Stimulated activated CD8-positive, alpha-beta memory T cell treated with anti-CD3 and anti-CD28 coated beads, Interleukin-12 subunit alpha, Interleukin-12 subunit beta, amount 100 ng/mL, for 4 hours (primary cell): ENCODE measurements at regions not wholly inside any gene's neighbourhood (a gene's known extent, or its start where the extent isn't known, plus 50 kb on each side); places are given as distances from the start of the nearest gene placed in this dataset.

Experiments
- DNase-seq: peaks from one replicate; pipeline ENCODE4 v3.0.0-alpha.2; 2020; ENCODE audit warnings: low read depth

DNA sequence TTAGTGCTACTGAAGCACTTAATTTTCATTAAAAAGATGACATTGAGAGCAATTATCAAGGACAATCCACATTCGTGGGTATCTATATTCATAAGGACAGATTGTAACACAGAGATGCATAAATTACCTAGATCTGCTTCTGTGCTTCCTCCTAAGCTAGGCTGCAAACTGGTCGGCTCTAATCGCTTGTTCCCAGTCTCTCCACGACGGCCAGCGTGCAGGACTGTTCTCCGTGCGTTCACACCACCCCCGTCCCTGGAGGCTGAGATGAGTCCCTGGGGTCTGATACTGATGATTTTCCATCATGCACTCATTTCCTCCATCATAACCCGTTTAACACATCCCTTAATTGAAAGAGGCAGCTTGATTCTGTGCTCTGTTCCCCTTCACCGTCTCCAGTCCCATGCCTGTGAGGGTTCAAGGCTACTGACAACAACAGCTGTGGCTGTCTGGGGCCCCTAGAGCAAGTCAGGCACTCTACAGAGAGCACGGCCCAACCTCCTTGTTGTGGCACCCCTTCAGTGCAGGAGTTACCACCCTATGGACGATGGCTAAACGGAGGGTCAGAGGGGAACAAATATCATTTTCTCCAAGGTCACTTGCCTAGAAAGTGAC, 469.6 kb downstream of the NPHP4 start:
- DNase-seq: no peak

DNA sequence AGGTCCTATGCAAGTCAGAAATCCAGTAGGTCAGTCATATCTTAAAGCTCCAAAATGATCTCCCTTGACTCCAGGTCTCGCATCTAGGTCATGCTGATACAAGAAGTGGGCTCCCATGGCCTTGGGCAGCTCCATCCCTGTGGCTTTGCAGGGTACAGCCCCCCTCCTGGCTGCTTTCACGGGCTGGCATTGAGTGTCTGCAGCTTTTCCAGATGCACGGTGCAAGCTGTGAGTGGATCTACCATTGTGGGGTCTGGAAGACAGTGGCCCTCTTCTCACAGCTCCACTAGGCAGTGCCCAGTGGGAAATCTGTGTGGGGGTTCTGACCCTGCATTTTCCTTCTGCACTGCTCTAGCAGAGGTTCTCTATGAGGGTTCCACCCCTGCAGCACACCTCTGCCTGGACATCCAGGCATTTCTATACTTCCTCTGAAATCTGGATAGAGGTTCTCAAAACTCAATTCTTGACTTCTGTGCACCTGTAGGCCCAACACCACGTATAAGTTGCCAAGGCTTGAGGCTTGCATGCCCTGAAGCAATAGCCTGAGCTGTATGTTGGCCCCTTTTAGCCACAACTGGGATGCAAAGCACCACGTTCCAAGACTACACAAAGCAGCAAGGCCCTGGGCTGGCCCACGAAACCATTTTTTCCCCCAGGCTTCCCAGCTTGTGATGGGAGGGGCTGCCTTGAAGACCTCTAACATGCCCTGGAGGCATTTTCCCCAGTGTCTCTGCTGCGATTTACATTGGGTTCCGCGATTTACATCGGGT, 472.7 kb downstream of the NPHP4 start:
- no peak for DNase-seq

DNA sequence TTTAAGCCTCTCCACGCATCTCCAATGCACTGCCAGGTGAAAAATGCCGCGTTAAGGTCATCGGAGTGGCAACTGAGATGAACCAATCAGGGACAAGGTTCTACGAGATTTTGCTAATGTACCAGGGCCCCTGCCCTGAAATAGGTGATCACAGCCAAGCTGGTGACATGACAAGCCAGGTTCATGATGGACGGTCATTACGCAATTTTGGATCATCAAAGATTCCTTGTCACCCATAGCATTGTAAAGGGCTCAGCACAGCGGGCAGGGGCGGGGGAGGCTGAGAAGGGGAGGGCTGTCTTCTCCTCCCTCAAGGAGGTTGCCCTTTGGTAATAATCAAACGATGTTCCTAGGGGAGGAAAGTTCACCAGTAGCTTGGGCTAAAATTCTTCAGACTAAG, 475.5 kb downstream of the NPHP4 start:
- no peak for DNase-seq

DNA sequence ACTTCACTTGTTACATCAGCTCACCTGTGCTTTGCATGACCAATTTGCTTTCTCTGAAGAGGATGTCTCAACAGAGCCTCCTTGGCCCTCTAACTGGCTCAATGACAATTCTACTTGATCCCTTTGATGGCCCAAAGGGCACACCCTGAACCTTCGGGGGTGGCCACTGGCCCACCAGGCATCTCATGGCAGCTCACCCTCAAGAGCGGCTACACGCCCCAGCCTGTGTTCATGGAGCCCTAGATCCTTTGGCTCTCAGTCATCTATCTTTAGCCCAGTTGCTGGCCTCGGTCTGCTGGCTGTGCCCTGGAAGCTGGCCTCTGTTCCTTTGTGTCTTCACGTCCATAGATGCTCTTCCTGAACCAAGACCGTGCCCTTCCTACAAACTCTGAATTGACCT, 476.7 kb downstream of the NPHP4 start:
- DNase-seq: no peak

DNA sequence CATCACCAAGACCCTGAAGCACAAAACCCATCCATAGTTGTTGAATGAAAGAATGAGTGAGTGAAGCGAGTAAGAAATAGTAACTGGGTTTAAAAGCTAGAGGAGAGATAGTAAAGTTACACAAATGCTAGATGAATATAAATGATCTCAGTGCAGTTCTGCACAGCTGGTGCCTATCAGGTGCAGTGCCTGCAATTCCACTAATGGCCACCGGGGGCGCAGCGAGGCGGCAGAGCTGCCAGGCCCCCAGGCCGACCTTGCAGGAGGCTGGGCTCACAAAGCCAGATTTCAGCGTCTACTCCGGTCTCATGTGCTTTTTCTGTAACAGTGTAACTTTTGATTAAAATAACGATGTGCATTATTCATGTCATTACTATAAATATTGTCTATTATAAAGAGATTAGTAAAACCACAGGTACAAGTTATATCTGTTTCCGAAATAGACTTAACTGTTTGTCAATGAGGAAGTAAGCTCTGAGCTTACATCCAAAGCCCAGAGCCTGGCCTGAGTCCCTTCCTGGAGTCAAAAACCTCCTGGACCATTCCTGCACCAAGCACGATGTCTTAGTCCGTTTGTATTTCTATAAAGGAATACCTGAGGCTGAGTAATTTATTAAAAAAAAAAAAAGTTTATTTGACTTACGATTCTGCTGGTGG, 477.6 kb downstream of the NPHP4 start:
- DNase-seq: peak; percentile 41

DNA sequence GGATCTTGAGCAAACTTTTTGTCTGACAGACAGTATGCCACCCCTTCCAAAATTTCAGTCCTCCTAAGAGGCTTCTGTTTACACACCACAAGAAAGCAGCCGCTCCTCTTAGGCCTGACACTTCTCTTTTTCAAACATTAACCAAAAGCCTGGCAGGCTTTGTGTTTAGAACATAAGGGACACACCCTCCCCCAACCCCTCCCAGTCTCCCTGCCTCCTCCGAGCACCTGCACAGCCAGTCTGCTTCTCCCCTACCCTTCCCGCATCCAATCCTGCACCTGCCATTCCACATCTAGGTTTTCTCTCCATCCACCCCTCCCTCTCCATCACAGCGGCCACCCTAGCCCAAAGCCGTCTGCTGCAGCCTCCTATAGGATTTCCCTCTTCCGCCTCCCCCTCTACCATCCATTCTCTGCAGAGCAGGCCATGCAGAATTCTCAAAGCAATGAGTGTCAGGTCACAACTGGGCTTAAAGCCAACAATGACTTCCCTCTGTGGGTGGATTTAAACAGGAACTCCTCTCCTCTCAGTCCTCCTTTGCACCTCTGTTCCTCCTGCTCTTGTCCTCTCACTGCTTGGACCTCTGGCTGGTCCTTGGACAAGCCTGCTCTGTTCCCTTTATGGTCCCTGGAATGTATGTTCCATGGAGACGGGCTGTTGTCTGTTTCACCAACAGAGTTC, 478.2 kb downstream of the NPHP4 start:
- no peak for DNase-seq

DNA sequence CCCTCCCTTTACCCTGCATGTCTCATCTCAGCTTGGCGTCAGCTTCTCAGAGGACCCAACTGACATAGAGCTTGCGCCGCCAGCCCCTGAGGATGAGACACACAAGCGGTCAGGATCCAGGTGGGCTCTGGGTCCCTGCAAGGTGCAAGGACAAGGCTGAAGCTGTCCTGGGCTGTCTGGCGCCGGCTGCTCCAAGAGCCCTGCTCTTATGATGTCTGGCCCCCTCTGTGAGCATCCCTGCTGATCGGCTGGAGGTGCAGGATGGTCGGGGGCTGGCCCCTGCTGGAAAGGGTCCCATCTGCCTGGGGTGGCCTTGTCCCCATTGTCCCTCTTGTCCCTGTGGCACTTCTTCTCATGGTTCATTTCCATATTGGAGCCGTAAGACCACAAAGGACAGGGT, 479.0 kb downstream of the NPHP4 start:
- DNase-seq: no peak

DNA sequence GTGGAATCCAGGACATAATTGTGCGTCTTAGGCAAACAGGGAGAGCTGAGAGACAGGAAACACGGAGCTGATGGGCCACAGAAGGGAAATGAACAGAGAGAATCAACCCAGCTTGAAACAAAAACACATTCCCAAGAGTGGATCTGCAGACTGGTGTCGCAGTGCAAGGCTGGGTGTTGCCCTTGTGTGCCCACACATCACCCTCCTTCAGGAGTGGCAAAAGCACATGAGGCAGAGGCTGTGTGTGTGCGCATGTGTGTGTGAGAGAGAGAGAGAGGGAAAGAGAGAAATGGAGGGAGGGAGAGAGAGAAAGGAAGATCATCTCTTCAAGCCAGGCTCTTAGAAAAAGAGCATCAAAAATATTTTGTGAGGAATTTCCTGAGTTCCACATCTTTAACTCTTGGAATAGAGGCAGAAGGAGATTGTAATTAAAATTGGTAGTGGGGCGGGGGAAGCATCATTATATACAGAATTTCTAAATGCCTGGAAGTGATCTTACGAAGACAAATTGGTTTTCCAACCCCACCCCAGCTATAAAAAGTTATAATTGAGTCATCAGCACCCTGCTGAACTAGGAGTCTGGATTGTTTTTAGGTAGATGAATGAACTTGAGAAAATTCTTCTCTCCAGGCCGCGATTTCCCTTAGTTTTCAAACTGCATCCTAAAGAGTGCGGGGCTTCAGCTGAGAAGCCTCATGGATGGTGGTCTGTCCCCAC, 480.7 kb downstream of the NPHP4 start:
- no peak for DNase-seq

DNA sequence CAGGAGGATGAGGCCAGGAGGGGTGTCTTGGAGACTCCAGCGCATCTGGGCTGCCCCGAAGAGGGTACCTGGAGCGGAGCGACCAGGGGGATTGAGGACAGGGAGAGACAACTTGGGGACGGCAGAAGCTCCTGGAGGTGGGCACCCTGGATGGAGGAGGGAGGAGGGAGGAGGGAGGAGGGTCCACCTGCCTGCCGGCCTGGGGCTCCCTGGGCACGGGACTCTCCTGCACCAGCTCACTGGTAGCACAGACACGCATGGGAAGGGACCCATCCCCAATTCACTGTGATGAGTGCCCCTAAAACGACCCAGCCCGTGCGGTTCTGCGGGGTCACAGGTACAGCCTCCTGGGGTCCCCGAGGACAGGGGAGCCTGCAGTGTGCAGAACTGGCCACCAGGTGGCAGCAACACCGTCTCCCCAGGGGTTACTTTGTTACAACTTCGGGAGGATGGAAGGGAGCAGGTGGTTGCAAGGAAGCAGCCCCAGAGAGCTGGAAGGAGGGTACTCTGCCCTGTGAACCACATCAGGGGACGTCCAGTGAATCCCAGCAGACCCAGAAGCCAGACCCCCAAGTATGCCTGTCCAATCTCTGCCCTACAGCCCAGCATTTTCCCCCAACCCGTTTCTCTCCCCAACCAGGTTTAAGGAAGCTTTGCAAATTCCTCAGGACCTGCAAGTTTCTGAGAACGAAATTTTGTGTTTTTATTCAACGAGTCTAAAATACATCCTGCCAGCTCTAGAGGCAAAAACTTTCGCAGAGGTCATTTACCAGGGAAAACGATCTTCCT, 482.4 kb downstream of the NPHP4 start:
- DNase-seq: peak; percentile 43

DNA sequence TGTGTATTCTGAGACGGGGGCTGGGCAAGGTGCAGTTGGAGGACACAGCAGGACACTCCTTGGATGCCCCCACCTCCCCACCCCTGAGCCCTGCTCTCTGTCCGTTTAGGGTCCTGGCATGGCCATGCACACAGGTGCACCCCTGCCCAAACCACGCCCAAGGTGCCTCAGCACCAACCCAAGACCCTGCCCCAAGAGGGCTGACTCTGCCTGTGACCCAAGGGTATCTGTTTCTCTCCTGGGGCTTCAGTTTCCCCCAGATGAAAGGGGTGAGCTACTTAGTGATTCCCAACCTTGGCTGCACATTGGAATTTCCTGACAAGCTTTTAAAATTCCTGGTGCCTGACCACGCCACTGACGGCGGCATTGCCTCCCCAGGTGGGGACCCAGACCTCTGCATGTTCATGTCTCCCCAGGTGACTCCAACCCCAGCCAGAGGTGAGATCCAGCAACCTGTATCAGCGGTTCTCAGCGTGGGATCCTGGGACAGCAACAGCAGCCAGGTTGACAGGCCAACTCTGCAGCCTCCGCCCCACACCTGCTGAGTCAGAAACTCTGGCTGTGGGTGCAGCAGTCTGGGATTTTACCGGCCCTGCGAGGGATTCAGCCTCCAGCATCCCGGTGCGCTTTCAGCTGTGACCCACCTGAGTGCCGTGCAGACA, 483.4 kb downstream of the NPHP4 start:
- no peak for DNase-seq

DNA sequence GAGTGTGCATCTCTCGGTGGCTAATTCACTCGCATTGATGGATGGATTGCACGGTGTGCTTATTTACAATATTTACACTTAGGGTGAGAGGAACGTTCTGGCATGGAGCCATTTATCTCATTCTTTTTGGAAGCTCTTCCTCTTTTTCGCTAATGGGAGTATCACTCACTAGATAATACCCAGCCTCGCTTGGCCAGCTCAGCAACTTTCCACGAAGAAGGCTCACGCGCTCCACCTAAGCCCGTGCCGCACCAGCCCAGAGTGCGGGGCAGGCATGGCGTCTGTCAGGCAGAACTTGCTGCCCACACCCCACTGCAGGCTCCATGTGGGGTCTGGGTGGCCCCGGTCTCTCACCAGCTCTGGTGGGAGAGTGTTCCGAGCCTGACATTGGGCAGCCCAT, 484.9 kb downstream of the NPHP4 start:
- DNase-seq: no peak

DNA sequence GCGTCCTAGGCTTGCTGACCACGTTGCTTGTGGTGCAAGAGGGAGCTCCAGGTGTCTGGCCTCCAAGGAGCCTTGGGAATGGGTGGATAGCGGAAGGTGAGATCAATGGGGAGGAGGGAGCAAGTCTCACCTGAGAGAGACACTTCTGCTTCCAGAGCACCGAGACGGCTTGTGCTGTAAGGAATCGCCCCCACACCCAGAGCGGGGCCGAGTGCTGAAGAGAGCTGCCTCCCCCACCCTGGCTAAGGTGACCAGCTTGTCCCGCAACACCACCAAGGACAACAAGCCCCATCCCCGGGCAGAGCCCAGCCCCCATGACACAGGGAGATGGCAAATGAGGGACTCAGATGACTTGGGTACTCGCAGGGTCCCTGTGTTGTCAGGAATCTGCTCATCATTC, 485.6 kb downstream of the NPHP4 start:
- no peak for DNase-seq

DNA sequence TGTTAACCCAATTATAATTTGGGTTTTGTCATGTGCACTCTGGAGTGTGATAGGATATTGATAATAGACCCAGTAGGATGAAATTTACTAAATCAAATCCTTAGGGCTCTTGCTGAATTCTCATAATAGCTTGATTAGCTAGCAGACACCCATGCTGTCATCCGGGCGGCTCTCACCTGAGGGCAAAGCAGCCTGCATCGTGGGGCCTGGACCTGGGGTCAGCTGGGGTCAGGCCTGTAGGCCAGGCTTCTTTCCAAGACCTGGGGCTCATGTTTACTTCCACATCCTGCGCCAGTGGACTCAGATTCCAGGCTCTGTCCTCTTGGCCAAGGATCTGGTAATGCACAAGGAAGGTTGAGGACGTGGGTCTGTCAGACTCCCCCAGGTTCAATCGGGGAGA, 486.3 kb downstream of the NPHP4 start:
- DNase-seq: no peak

DNA sequence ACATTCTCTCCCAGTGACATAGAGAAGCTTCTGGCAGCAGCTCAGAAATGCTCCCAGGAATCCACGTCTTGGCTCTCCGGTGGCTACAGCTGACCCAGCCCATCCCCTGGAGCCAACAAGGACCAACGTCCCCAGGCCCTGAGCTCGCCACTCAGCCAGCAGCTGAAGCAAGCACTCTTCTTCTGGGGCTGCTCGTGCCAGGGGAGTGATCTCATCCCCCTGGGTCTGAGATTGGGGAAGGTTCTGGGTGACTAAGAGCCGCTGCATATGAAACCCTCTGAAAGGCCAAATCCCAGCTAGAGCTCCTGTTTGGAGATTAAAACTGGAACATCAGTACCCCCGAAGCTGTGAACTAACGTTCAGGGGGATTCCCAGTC, 487.9 kb downstream of the NPHP4 start:
- DNase-seq: no peak

DNA sequence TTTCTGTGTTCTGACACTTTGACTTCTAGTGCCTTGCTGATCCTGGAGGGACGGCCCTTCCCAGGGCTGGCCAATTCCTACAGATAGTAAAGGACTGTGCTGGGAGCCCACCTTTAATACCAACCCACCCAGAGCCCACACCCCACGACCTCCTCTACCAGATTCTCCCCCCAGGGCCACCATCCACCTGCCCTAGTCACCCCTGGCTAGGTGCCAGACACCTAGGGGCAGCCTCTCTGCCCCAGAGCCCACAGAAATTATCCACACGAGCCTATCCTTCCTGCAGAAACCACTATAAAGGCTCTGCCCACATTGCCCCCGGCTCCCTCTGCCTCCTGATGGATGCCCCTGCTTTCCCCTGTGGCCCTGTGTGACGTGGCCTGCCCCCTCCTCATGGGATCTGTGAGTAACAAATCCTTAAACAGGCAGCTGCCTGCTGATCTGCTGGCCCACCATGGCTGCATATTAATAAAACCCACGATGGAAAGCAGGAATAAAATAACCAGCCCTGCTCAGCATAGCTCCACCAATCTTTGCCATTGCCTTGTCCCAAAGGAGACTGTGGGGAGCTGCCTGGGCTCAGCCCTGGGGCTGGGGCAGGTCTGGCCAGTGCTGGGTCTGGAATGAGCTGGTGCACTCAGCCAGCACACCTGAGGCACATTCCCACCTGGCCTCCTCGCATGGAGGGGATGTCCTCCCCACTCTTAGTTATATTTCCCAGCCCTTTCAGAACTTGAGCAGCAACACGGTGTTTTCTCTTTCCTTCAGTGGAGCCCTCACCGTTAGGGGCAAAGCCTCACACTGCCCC, 488.5 kb downstream of the NPHP4 start:
- no peak for DNase-seq

DNA sequence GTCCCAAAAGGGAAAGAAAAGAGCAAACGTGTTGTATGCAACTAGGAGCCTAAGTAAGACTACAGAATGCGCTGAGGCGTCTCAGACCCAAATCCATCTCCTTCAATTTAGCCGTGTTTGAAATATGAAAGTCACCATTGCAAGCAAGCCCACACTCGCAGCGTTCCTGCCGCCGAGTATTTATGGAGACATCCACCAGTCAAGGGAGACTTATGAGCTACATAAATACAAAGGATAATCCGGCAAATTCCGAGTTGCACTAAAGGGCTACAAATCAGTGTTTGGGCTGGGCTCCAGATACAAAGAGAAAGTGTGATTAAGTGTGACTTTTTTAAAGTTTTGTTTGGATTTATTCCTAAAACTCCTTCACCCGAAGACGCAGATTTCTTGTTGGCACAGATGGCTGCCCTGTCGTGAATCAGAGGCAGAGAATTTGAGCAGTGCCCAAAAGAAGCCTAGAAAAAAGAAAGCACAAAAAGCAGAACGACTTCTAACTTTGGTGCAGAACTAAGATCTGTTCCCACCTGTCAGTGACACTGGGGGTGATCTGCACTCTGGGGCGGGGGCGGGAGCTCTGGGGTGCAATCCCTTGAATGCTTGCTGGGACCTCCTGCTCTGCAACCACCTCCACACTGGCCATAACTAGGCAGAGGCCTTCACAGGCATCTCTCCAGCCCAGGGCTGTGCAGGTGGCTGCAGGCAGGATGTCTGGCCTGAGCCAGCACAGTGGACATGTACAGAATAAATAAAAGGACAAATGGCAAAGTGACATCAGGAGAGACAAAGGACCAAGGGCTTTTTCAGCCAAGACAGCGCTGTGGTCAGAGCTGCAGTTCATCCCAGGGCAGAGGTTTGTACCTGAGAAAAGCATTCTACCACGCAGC, 489.7 kb downstream of the NPHP4 start:
- DNase-seq: no peak

DNA sequence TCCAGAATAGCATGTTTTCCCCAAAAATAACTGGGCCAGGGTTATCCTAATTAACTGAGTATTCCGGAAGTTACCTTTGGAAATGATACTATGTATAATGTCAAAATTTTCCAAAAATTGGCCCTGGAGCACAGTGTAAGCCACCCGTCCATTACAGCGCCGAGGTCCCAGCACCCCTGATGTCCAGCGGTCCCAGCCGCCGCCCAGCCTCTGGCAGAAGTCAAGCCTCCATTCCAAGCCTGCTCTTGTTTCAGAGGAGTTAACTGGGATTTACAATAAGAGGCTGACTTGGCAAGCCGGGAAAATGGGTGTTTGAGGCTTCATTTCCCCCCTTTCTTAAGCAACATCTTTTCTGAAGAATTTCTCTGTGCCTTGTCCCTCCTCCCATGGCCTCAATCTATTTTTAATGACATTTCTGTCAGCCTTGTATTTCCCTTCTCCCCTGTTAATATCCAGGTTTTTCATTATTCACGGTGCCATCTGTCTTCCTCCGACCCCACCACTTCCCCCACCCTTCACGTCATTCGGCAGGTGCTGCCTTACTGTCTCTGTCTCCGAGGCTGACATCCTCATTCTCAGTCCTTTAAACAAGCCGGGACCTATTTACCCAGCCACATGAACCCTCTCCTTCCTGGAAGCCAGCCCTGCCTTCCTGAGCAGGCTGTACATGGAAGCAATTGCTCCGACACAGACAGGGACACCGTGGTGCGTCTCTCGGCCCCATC, 490.9 kb downstream of the NPHP4 start:
- DNase-seq: no peak

DNA sequence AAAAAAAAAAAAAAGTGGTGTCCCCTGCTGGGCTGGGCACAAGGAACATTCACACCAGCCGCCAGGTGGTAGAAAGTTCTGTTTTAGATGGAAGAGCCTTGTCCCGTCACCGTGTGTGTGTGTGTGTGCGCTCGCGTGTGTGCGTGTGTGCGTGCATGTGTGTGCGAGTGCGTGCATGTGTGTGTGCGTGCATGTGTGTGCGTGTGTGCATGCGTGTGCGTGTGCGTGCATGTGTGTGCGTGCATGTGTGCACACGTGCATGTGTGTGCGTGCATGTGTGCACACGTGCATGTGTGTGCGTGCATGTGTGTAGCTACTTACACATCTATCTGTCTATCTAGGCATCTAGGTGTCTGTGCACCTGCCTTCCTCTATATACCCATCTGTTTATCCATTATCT, 491.7 kb downstream of the NPHP4 start:
- DNase-seq: no peak
